ENCODE measurements at regions not wholly inside any gene's neighbourhood (a gene's known extent, or its start where the extent isn't known, plus 50 kb on each side); places are given as distances from the start of the nearest gene placed in this dataset.
A peak's percentile ranks its signal among the peaks of the same experiment; 100 is the strongest.

DNA sequence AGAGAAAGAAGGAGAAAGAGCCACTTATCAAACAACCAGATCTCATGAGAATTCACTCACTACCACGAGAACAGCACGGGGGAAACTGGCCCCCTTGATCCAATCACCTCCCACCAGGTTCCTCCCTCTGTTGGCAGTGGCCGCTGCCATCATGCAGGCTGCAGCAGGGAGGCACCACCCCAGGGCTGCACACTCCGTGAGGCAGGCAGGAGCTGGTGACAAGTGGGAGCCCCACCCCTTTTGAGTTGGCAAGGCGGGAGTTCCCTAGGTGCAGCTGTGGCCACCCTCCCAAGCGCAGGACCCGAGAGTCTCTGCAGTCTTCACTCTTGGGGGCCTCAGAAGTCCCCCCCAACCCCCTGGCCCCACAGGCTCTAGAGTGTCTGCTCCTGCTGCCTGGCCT is 83.9 kb upstream of the GJB5 start:
- Histone ChIP-seq H3K27ac (no peak overlapping the region), H2AFZ (no peak overlapping the region), H3K4me3 (no peak overlapping the region), H3K4me1 (ENCODE audit: insufficient read depth) (no peaks in the 10 kb centered on the region), H3K79me2 (no peaks in the 10 kb centered on the region), H3K4me2 (no peak overlapping the region), H3K36me3 (replicated peaks; ENCODE audit: insufficient read depth, low read depth) (no peaks in the 10 kb centered on the region), H3K9me2 (replicated peaks; ENCODE audit: insufficient read depth) (no peaks in the 10 kb centered on the region), H3K9me3 (ENCODE audit: low read depth) (no peaks in the 10 kb centered on the region), H4K20me1 (ENCODE audit: insufficient read depth, poor library complexity, severe bottlenecking) (no peaks in the 10 kb centered on the region), H3K27me3 (no peaks in the 10 kb centered on the region)
- no peak for DNase-seq (ENCODE audit: low spot score)
- TF ChIP-seq EZH2phosphoT487 (IDR thresholded peaks at IDR 0.05; ENCODE audit: low read depth, severe bottlenecking, unreplicated experiment) (no peak), EZH2 (IDR thresholded peaks at IDR 0.05; ENCODE audit: borderline replicate concordance) (no peak)
- TF ChIP-seq, protein P1, sequence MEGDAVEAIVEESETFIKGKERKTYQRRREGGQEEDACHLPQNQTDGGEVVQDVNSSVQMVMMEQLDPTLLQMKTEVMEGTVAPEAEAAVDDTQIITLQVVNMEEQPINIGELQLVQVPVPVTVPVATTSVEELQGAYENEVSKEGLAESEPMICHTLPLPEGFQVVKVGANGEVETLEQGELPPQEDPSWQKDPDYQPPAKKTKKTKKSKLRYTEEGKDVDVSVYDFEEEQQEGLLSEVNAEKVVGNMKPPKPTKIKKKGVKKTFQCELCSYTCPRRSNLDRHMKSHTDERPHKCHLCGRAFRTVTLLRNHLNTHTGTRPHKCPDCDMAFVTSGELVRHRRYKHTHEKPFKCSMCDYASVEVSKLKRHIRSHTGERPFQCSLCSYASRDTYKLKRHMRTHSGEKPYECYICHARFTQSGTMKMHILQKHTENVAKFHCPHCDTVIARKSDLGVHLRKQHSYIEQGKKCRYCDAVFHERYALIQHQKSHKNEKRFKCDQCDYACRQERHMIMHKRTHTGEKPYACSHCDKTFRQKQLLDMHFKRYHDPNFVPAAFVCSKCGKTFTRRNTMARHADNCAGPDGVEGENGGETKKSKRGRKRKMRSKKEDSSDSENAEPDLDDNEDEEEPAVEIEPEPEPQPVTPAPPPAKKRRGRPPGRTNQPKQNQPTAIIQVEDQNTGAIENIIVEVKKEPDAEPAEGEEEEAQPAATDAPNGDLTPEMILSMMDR (IDR thresholded peaks at IDR 0.05; ENCODE audit: poor library complexity), result no peak
- whole genome bisulfite sequencing (ENCODE audit: low lambda C conversion rate, missing lambda C conversion rate), result 75% methylated on average over 5 of the region's 7 CpGs

DNA sequence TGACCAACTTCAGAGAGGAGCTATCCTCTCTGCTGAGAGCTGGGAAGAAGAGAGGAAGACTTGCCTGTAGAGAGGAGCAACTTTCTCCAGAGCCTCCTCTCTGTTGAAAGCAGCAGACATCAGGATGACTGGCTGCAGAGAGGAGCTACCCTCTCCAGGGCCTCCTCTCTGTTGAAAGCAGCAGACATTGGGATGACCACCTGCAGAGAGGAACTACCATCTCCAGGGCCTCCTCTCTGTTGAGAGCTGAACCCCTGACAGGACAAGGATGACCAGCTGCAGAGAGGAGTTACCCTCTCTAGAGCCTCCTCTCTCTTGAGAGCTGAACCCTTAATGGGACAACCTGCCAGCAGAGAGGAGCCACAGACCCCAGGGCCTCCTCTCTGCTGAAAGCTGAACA is 83.0 kb upstream of the GJB5 start:
- Histone ChIP-seq H3K4me1 (ENCODE audit: insufficient read depth) (no peaks in the 10 kb centered on the region), H3K9me3 (ENCODE audit: low read depth) (no peaks in the 10 kb centered on the region), H2AFZ (no peak overlapping the region), H3K9me2 (replicated peaks; ENCODE audit: insufficient read depth) (no peaks in the 10 kb centered on the region), H3K79me2 (no peaks in the 10 kb centered on the region), H3K4me2 (no peak overlapping the region), H3K27ac (no peak overlapping the region), H3K4me3 (no peak overlapping the region), H3K27me3 (no peaks in the 10 kb centered on the region), H3K36me3 (replicated peaks; ENCODE audit: insufficient read depth, low read depth) (no peaks in the 10 kb centered on the region), H4K20me1 (ENCODE audit: insufficient read depth, poor library complexity, severe bottlenecking) (no peaks in the 10 kb centered on the region)
- DNase-seq (ENCODE audit: low spot score), result no peak
- TF ChIP-seq, protein P1 (IDR thresholded peaks at IDR 0.05; ENCODE audit: poor library complexity), result no peak
- TF ChIP-seq EZH2phosphoT487 (IDR thresholded peaks at IDR 0.05; ENCODE audit: low read depth, severe bottlenecking, unreplicated experiment) (no peak), EZH2 (IDR thresholded peaks at IDR 0.05; ENCODE audit: borderline replicate concordance) (no peak)

DNA sequence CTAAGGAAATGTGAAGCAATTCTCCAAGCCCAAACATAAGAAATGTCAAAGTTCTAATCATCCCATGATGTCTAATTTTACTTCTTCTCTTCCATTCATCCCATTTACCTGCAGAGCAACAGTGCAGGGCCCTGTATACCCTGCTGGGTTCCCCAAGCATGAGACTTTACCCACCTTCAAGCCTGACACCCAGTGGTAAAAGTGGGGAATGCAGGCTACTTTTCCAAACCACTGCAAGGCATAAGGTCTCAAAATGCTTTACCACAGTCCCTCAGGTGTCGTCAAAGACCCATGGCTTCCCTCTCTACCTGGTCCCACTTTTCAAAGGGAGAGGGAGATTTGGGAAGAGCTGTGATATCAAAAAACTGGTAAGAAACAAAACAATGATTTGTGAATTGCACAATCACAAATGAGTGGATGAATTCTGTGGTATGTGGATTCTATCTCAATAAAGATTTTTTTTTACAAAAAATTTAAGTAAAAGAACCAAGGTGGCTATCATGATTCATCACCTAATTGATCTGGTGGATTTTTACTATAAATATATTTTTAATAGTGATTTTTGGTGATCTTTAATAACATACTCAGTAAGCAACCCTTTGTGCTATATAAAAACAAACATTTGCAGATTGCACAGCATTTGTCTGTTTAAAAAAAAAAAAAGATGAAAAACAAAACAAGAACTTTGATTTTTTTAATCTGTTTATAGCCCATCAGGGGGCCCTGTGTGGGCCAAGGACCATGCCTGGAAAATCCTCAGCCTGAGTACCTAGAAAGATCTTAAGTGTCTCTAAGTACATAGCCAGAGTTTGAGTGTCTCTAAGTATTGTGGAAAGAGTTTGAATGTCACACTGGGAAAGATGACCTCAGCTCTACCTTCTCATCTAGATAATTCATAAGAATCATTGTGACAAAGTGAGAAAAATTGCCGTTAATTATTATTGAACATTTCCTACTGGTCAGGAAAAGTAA is 73.1 kb upstream of the GJB5 start:
- peak; percentile 74 for DNase-seq (ENCODE audit: low spot score)
- no peaks in the 10 kb centered on the region for H3K9me2 ChIP-seq (replicated peaks; ENCODE audit: insufficient read depth)
- H3K36me3 ChIP-seq (replicated peaks; ENCODE audit: insufficient read depth, low read depth), result no peaks in the 10 kb centered on the region
- no peak overlapping the region for H2AFZ ChIP-seq
- no peaks in the 10 kb centered on the region for H3K9me3 ChIP-seq (ENCODE audit: low read depth)
- H3K27ac ChIP-seq, result peak overlapping the region; percentile 96
- TF ChIP-seq EZH2 (IDR thresholded peaks at IDR 0.05; ENCODE audit: borderline replicate concordance) (no peak), EZH2phosphoT487 (IDR thresholded peaks at IDR 0.05; ENCODE audit: low read depth, severe bottlenecking, unreplicated experiment) (no peak)
- TF ChIP-seq, protein P1 (IDR thresholded peaks at IDR 0.05; ENCODE audit: poor library complexity), result peak; percentile 73
- no peaks in the 10 kb centered on the region for H4K20me1 ChIP-seq (ENCODE audit: insufficient read depth, poor library complexity, severe bottlenecking)
- peaks cover 21% of the 10 kb centered on the region for H3K4me1 ChIP-seq (ENCODE audit: insufficient read depth)
- H3K27me3 ChIP-seq, result no peaks in the 10 kb centered on the region
- H3K4me3 ChIP-seq, result no peak overlapping the region
- 50% methylated on average over 2 of the region's 2 CpGs for WGBS (ENCODE audit: low lambda C conversion rate, missing lambda C conversion rate)
- H3K79me2 ChIP-seq, result no peaks in the 10 kb centered on the region
- peak overlapping the region; percentile 11 for H3K4me2 ChIP-seq

All from hepatocyte (in vitro differentiated cells).